ENCODE measurements at regions not wholly inside any gene's neighbourhood (a gene's known extent, or its start where the extent isn't known, plus 50 kb on each side); places are given as distances from the start of the nearest gene placed in this dataset.

- TF ChIP-seq CEBPZ (IDR thresholded peaks at IDR 0.05; ENCODE audit: borderline replicate concordance, low read depth, low read length) (no peak), NCOA6 (IDR thresholded peaks at IDR 0.05) (no peak)
These were observed 255.1 kb upstream of the CDYL start (continued) for GRCh38 chr6:4521070-4521469.

- no peaks in the 10 kb centered on the region for H3K79me2 ChIP-seq (ENCODE audit: control insufficient read depth, insufficient read depth, low read length)
- no TSS peak for BruUV-seq (replicated peaks)
- no peak overlapping the region for H3K27ac ChIP-seq (ENCODE audit: extremely low read depth, low read depth, low read length)
- TF ChIP-seq KLF13 (tag; IDR thresholded peaks at IDR 0.05; ENCODE audit: borderline replicate concordance, low read depth) (no peak), DIDO1 (tag; IDR thresholded peaks at IDR 0.05; ENCODE audit: low read depth) (no peak), MCM7 (IDR thresholded peaks at IDR 0.05) (no peak)
- ChIA-PET POLR2A (no interaction called here), CTCF (ENCODE audit: low intra/inter-chr PET ratio) (no interaction called here)
- DNase-seq (ENCODE audit: extremely low read depth in 1 of 4, low spot score in 3 of 4) (no peak), FAIRE-seq (no peak), ATAC-seq (no peak)
- H3K9me1 ChIP-seq (ENCODE audit: control insufficient read depth, insufficient read depth, low read length) = no peaks in the 10 kb centered on the region
- WGBS (ENCODE audit: insufficient coverage, low coverage, missing lambda C conversion rate) = 0% methylated on average over 2 of the region's 2 CpGs
- no peak overlapping the region for H3K4me2 ChIP-seq (ENCODE audit: insufficient read depth, low read length)
- H3K4me3 ChIP-seq = no peak overlapping the region
- peaks cover 22 to 40% of the 10 kb centered on the region in 2 experiments; a peak in 4 of 5 replicates for H3K27me3 ChIP-seq (ENCODE audit: control insufficient read depth in 2 of 2, insufficient read depth in 2 of 2, low read length in 2 of 2)
- in situ Hi-C loops (cut with MboI) (no loop called here), intact Hi-C loops (cut with micrococcal nuclease) (no loop called here)
- no peaks in the 10 kb centered on the region for H4K20me1 ChIP-seq (replicated peaks; ENCODE audit: control insufficient read depth, insufficient read depth, low read length)
- no peaks in the 10 kb centered on the region for H3K9me3 ChIP-seq (replicated peaks; ENCODE audit: control insufficient read depth, insufficient read depth, low read depth, low read length)
- H3K9ac ChIP-seq (ENCODE audit: insufficient read depth in 1 of 2, low read depth in 2 of 2, low read length in 2 of 2) = no peak overlapping the region
- no peak overlapping the region for H2AFZ ChIP-seq (ENCODE audit: low read depth, low read length)
- no peaks in the 10 kb centered on the region for H3K36me3 ChIP-seq (ENCODE audit: control insufficient read depth, insufficient read depth, low read length)
- H3K4me1 ChIP-seq (replicated peaks in 1 of 2; ENCODE audit: control insufficient read depth in 2 of 2, insufficient read depth in 2 of 2, low read length in 2 of 2) = no peaks in the 10 kb centered on the region
These were observed 257.7 kb upstream of the CDYL start for GRCh38 chr6:4518506-4518905.

Data from K562 (cell line).